ENCODE measurements at regions not wholly inside any gene's neighbourhood (a gene's known extent, or its start where the extent isn't known, plus 50 kb on each side); places are given as distances from the start of the nearest gene placed in this dataset.

GRCh38 chr10:104582966-104583365 lies 58.1 kb upstream of the SORCS3 start:
- TF ChIP-seq CTCF (IDR thresholded peaks at IDR 0.05; ENCODE audit: poor library complexity) (no peak), EZH2 (IDR thresholded peaks at IDR 0.05; ENCODE audit: borderline replicate concordance) (no peak), EZH2phosphoT487 (IDR thresholded peaks at IDR 0.05; ENCODE audit: low read depth, severe bottlenecking, unreplicated experiment) (no peak)

Data from hepatocyte (in vitro differentiated cells).